ENCODE measurements at regions not wholly inside any gene's neighbourhood (a gene's known extent, or its start where the extent isn't known, plus 50 kb on each side); places are given as distances from the start of the nearest gene placed in this dataset.

DNA sequence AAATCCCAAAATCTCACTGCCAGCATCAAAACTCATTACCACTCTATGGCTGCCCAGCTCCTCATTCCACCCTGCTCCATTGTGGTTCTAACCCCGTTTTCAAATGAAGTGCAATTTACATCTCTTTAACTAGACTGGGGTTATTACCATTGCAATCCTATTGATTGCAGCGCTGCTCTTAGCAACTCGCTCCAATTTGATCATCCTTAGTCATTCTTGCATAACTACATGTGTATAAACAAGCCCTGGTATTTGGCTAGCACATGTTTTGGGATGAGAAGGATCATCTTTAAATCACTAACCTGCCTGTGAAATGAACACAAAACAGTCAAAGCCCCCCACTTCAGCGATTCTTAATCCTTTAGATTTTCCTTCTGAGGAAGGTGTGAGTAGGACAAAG, 340.1 kb upstream of the PPARGC1A start:
- TF ChIP-seq SIX5 (IDR thresholded peaks at IDR 0.05; ENCODE audit: low read depth, low read length) (no peak), ASH2L (IDR thresholded peaks at IDR 0.05; ENCODE audit: low read length) (no peak), RAD21 (IDR thresholded peaks at IDR 0.05 in 1 of 2, conservative IDR thresholded peaks at IDR 0.05 in 1 of 2; ENCODE audit: low read depth in 2 of 2, low read length in 2 of 2) (no peak), SP2 (IDR thresholded peaks at IDR 0.05; ENCODE audit: low read length) (no peak), POLR2A (IDR thresholded peaks at IDR 0.05; ENCODE audit: control extremely low read depth in 1 of 2, low read depth in 2 of 2, low read length in 2 of 2) (no peak), HDAC2 (IDR thresholded peaks at IDR 0.05; ENCODE audit: borderline replicate concordance in 1 of 2, low read depth in 2 of 2, low read length in 2 of 2) (no peak), JUN (IDR thresholded peaks at IDR 0.05; ENCODE audit: low read depth, low read length) (no peak), RXRA (IDR thresholded peaks at IDR 0.05; ENCODE audit: insufficient read depth, low read depth, low read length) (no peak), TCF12 (IDR thresholded peaks at IDR 0.05; ENCODE audit: low read depth, low read length) (no peak), MAFK (IDR thresholded peaks at IDR 0.05; ENCODE audit: low read depth, low read length) (no peak)
- TF ChIP-seq, protein P1, sequence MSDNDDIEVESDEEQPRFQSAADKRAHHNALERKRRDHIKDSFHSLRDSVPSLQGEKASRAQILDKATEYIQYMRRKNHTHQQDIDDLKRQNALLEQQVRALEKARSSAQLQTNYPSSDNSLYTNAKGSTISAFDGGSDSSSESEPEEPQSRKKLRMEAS (IDR thresholded peaks at IDR 0.05), result no peak
- TF ChIP-seq, protein P2, sequence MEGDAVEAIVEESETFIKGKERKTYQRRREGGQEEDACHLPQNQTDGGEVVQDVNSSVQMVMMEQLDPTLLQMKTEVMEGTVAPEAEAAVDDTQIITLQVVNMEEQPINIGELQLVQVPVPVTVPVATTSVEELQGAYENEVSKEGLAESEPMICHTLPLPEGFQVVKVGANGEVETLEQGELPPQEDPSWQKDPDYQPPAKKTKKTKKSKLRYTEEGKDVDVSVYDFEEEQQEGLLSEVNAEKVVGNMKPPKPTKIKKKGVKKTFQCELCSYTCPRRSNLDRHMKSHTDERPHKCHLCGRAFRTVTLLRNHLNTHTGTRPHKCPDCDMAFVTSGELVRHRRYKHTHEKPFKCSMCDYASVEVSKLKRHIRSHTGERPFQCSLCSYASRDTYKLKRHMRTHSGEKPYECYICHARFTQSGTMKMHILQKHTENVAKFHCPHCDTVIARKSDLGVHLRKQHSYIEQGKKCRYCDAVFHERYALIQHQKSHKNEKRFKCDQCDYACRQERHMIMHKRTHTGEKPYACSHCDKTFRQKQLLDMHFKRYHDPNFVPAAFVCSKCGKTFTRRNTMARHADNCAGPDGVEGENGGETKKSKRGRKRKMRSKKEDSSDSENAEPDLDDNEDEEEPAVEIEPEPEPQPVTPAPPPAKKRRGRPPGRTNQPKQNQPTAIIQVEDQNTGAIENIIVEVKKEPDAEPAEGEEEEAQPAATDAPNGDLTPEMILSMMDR (IDR thresholded peaks at IDR 0.05; ENCODE audit: control extremely low read depth in 1 of 3, insufficient read depth in 1 of 3, low read depth in 1 of 3, low read length in 3 of 3), result no peak
